Cardiac muscle cell (in vitro differentiated cells and primary cell): ENCODE measurements at regions not wholly inside any gene's neighbourhood (a gene's known extent, or its start where the extent isn't known, plus 50 kb on each side); places are given as distances from the start of the nearest gene placed in this dataset.

Experiments
- DNase-seq, 2 donors: peaks; one replicate each; pipeline versions ENCODE4 v3.0.0 to v3.0.0-alpha.2; 2010 to 2017; ENCODE audit warnings: low read depth in 1 of 2, low spot score in 1 of 2
- H3K27ac ChIP-seq: fragments of 200-600 bp; sonication (generic); 2 replicates; pipeline ENCODE4 v1.5.1; 2016
- H3K27me3 ChIP-seq: fragments of 200-600 bp; sonication (generic); 2 replicates; pipeline ENCODE4 v1.6.0; 2016; ENCODE audit warnings: control low read depth
- H3K36me3 ChIP-seq: fragments of 200-600 bp; sonication (generic); 2 replicates; pipeline ENCODE4 v1.5.1; 2016; ENCODE audit warnings: control low read depth
- H3K4me1 ChIP-seq: fragments of 200-600 bp; sonication (generic); 2 replicates; pipeline ENCODE4 v1.8.1; 2017; ENCODE audit warnings: low read depth, mild to moderate bottlenecking, mixed run types
- H3K4me3 ChIP-seq: fragments of 200-600 bp; sonication (generic); 2 replicates; pipeline ENCODE4 v1.5.1; 2016; ENCODE audit warnings: mild to moderate bottlenecking
- H3K9me3 ChIP-seq: fragments of 200-600 bp; sonication (generic); 2 replicates; pipeline ENCODE4 v1.5.1; 2017; ENCODE audit warnings: low read depth, mild to moderate bottlenecking, control low read depth
- CTCF ChIP-seq: IDR thresholded peaks from 2 replicates; pipeline ENCODE4 v1.5.1; 2012; ENCODE audit warnings: low read depth, mild to moderate bottlenecking, low read length

- Histone ChIP-seq H3K27me3 (no peaks in the 10 kb centered on the region), H3K4me3 (no peak overlapping the region), H3K27ac (no peak overlapping the region), H3K4me1 (peaks cover 4% of the 10 kb centered on the region), H3K9me3 (no peaks in the 10 kb centered on the region), H3K36me3 (no peaks in the 10 kb centered on the region)
- DNase-seq: no peak
- TF ChIP-seq CTCF: no peak
Observed at GRCh38 chr6:97438011-97438671, 155.1 kb upstream of the MMS22L start.

GRCh38 chr6:97440590-97441176 lies 157.7 kb upstream of the MMS22L start:
- no peak overlapping the region for H3K4me3 ChIP-seq
- H3K36me3 ChIP-seq: no peaks in the 10 kb centered on the region
- no peak overlapping the region for H3K27ac ChIP-seq
- TF ChIP-seq CTCF: peak; percentile 48
- no peaks in the 10 kb centered on the region for H3K9me3 ChIP-seq
- H3K27me3 ChIP-seq: no peaks in the 10 kb centered on the region
- DNase-seq: peak; percentile 33 to 77
- H3K4me1 ChIP-seq: peaks cover 4% of the 10 kb centered on the region

GRCh38 chr6:97443408-97444080 lies 160.5 kb upstream of the MMS22L start:
- H3K36me3 ChIP-seq: no peaks in the 10 kb centered on the region
- H3K4me3 ChIP-seq: no peak overlapping the region
- DNase-seq: no peak
- no peak for TF ChIP-seq CTCF
- no peaks in the 10 kb centered on the region for H3K27me3 ChIP-seq
- peaks cover 4% of the 10 kb centered on the region for H3K4me1 ChIP-seq
- H3K27ac ChIP-seq: no peak overlapping the region
- no peaks in the 10 kb centered on the region for H3K9me3 ChIP-seq

GRCh38 chr6:97445407-97445806 lies 162.4 kb upstream of the MMS22L start:
- TF ChIP-seq CTCF: no peak
- peaks cover 4% of the 10 kb centered on the region for H3K4me1 ChIP-seq
- no peak overlapping the region for H3K4me3 ChIP-seq
- H3K27me3 ChIP-seq: no peaks in the 10 kb centered on the region
- DNase-seq: no peak
- H3K9me3 ChIP-seq: no peaks in the 10 kb centered on the region
- no peaks in the 10 kb centered on the region for H3K36me3 ChIP-seq
- no peak overlapping the region for H3K27ac ChIP-seq

GRCh38 chr6:97449444-97449966 lies 166.5 kb upstream of the MMS22L start:
- no peaks in the 10 kb centered on the region for H3K36me3 ChIP-seq
- no peak overlapping the region for H3K4me3 ChIP-seq
- peak in 1 of 2 donors; percentile 9 for DNase-seq
- TF ChIP-seq CTCF: no peak
- H3K27ac ChIP-seq: no peak overlapping the region
- H3K9me3 ChIP-seq: no peaks in the 10 kb centered on the region
- H3K4me1 ChIP-seq: peaks cover 8% of the 10 kb centered on the region
- H3K27me3 ChIP-seq: no peaks in the 10 kb centered on the region
